Peyer's patch (tissue), 4 donors: ENCODE measurements at regions not wholly inside any gene's neighbourhood (a gene's known extent, or its start where the extent isn't known, plus 50 kb on each side); places are given as distances from the start of the nearest gene placed in this dataset.
"Not testable (repeated sequence)": the region's sequence is repeated elsewhere in the genome, so short reads cannot be mapped to it uniquely, and the experiment has no call there.

Source experiments
- DNase-seq, 3 donors: peaks; one replicate each; pipeline ENCODE4 v3.0.0-alpha.2; 2017 to 2019
- H3K27ac ChIP-seq, 4 donors: fragments of 200-600 bp; sonication (generic); one replicate each; pipeline ENCODE4 v1.5.1; 2016 to 2019
- H3K27me3 ChIP-seq, 2 donors: fragments of 200-600 bp; sonication (generic); one replicate each; pipeline ENCODE4 v1.5.1; 2019
- H3K36me3 ChIP-seq, 3 donors: fragments of 200-600 bp; sonication (generic); one replicate each; pipeline ENCODE4 v1.5.1; 2016 to 2019
- H3K4me1 ChIP-seq, 4 donors: fragments of 200-600 bp; sonication (generic); one replicate each; pipeline ENCODE4 v1.5.1; 2016 to 2019
- H3K4me3 ChIP-seq, 4 donors: fragments of 200-600 bp; sonication (generic); 1 replicate in 3 of 4; 2 replicates in 1 of 4; pipeline ENCODE4 v1.5.1; 2016 to 2019; ENCODE audit warnings: mild to moderate bottlenecking in 1 of 4
- H3K9me3 ChIP-seq, 4 donors: fragments of 200-600 bp; sonication (generic); one replicate each; pipeline ENCODE4 v1.5.1; 2016 to 2019; ENCODE audit warnings: mild to moderate bottlenecking in 1 of 4
- CTCF ChIP-seq, 6 experiments: fragments of 450-650 bp in 4 of 6; fragments of 200-600 bp in 2 of 6; sonication (generic) in 1 of 6; IDR thresholded peaks; one replicate each; pipeline ENCODE4 v1.5.1; 2017 to 2019; ENCODE audit warnings: antibody characterized with exemption in 6 of 6, mild to moderate bottlenecking in 3 of 6, moderate library complexity in 1 of 6
- POLR2A ChIP-seq, 2 donors: fragments of 450-650 bp; IDR thresholded peaks; one replicate each; pipeline ENCODE4 v1.5.1; 2017; ENCODE audit warnings: antibody characterized with exemption in 2 of 2, mild to moderate bottlenecking in 2 of 2, moderate library complexity in 2 of 2

- Histone ChIP-seq H3K4me3 (no peak overlapping the region), H3K36me3 (no peaks in the 10 kb centered on the region), H3K27ac (no peak overlapping the region), H3K27me3 (no peaks in the 10 kb centered on the region), H3K4me1 (no peaks in the 10 kb centered on the region), H3K9me3 (no peaks in the 10 kb centered on the region)
- TF ChIP-seq CTCF (IDR thresholded peaks at IDR 0.05) (no peak), POLR2A (IDR thresholded peaks at IDR 0.05) (no peak)
- DNase-seq, result no peak
Measured at GRCh38 chr7:116403265-116403664, 96.3 kb upstream of the CAV2 start.

- H3K4me3 ChIP-seq, result no peak overlapping the region
- TF ChIP-seq POLR2A (IDR thresholded peaks at IDR 0.05) (no peak), CTCF (IDR thresholded peaks at IDR 0.05) (no peak)
- no peak for DNase-seq
- H3K36me3 ChIP-seq, result no peaks in the 10 kb centered on the region
- no peaks in the 10 kb centered on the region for H3K4me1 ChIP-seq
- no peaks in the 10 kb centered on the region for H3K27me3 ChIP-seq
- H3K9me3 ChIP-seq, result no peaks in the 10 kb centered on the region
- no peak overlapping the region for H3K27ac ChIP-seq
Measured at GRCh38 chr7:116404389-116404788, 95.1 kb upstream of the CAV2 start.

DNA sequence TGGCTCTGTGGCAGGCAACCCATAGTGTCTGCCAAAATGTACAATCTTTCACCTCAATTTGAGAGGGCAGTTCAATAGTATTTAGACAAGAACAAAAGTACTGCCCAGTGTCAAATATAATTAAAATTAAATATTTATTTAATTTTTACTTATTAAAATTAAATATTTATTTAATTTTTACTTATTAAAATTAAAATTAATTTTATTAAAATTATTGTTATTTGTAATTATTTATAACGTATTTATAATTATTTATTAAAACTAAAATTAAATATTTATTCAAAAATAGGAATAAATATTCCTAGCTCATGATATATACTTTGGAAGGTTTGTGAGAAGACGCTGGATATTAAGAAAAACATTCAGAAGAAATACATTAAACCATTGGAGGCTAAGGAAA is 93.7 kb upstream of the CAV2 start:
- Histone ChIP-seq H3K4me1 (no peaks in the 10 kb centered on the region), H3K9me3 (no peaks in the 10 kb centered on the region), H3K27ac (no peak overlapping the region), H3K27me3 (no peaks in the 10 kb centered on the region), H3K36me3 (no peaks in the 10 kb centered on the region), H3K4me3 (no peak overlapping the region)
- no peak for DNase-seq
- TF ChIP-seq CTCF (IDR thresholded peaks at IDR 0.05), result no peak
- no peak for TF ChIP-seq POLR2A (IDR thresholded peaks at IDR 0.05)

DNA sequence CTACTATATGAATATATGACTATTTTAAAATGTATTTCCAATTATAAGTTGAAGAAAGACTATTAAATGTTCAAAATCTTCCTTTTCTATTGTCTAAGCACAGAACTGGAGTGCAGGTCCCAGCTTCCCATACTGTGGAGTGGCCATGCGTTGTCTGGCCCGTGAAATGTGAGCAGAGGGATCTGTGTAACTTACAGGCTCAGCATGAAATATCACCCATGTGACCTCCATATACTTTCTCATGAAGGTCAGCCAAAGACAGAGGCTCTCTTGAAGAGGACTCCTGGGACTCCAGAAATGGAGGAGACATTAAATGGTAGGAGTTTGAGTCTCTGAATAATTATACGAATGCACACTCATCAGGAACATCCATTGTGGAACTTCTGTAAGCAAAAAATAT is 92.4 kb upstream of the CAV2 start:
- no peaks in the 10 kb centered on the region for H3K27me3 ChIP-seq
- H3K27ac ChIP-seq, result no peak overlapping the region
- no peaks in the 10 kb centered on the region for H3K9me3 ChIP-seq
- DNase-seq, result no peak
- H3K4me3 ChIP-seq, result no peak overlapping the region
- no peak for TF ChIP-seq POLR2A (IDR thresholded peaks at IDR 0.05)
- no peak for TF ChIP-seq CTCF (IDR thresholded peaks at IDR 0.05)
- no peaks in the 10 kb centered on the region for H3K36me3 ChIP-seq
- no peaks in the 10 kb centered on the region for H3K4me1 ChIP-seq

GRCh38 chr7:116408166-116408565 is 91.4 kb upstream of the CAV2 start:
- H3K27ac ChIP-seq, result no peak overlapping the region
- no peak overlapping the region for H3K4me3 ChIP-seq
- no peak for DNase-seq
- H3K9me3 ChIP-seq, result no peaks in the 10 kb centered on the region
- no peak for TF ChIP-seq CTCF (IDR thresholded peaks at IDR 0.05)
- H3K36me3 ChIP-seq, result no peaks in the 10 kb centered on the region
- no peaks in the 10 kb centered on the region for H3K27me3 ChIP-seq
- H3K4me1 ChIP-seq, result no peaks in the 10 kb centered on the region

- not testable (repeated sequence) for DNase-seq, H3K27ac ChIP-seq, H3K36me3 ChIP-seq
Measured at GRCh38 chr7:116408831-116409453, 90.6 kb upstream of the CAV2 start.

DNA sequence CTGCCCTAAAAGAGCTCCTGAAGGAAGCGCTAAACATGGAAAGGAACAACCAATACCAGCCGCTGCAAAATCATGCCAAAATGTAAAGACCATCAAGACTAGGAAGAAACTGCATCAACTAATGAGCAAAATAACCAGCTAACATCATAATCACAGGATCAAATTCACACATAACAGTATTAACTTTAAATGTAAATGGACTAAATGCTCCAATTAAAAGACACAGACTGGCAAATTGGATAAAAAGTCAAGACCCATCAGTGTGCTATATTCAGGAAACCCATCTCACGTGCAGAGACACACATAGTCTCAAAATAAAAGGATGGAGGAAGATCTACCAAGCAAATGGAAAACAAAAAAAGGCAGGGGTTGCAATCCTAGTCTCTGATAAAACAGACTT is 88.8 kb upstream of the CAV2 start:
- not testable (repeated sequence) for H3K4me1 ChIP-seq, H3K27me3 ChIP-seq, DNase-seq, H3K36me3 ChIP-seq, H3K9me3 ChIP-seq, H3K27ac ChIP-seq, H3K4me3 ChIP-seq

More at GRCh38 chr7:116408831-116409453, 90.6 kb upstream of the CAV2 start:
- H3K4me1 ChIP-seq, H3K9me3 ChIP-seq, H3K4me3 ChIP-seq, H3K27me3 ChIP-seq: not testable (repeated sequence)
